ENCODE measurements at regions not wholly inside any gene's neighbourhood (a gene's known extent, or its start where the extent isn't known, plus 50 kb on each side); places are given as distances from the start of the nearest gene placed in this dataset.

GRCh38 chr12:83664650-83665049 is 977.9 kb downstream of the TMTC2 start:
- no peak for TF ChIP-seq CTCF (optimal IDR thresholded peaks at IDR 0.05 in 1 of 3, IDR thresholded peaks at IDR 0.05 in 1 of 3, conservative IDR thresholded peaks at IDR 0.05 in 1 of 3; ENCODE audit: extremely low read depth in 1 of 3, insufficient read depth in 2 of 3, low read length in 3 of 3)
- TF ChIP-seq EZH2 (IDR thresholded peaks at IDR 0.05; ENCODE audit: low read length) = no peak

All from keratinocyte (primary cell).